Omental fat pad (tissue), 3 donors: ENCODE measurements at regions not wholly inside any gene's neighbourhood (a gene's known extent, or its start where the extent isn't known, plus 50 kb on each side); places are given as distances from the start of the nearest gene placed in this dataset.

ENCODE experiments used
- ATAC-seq: fragments of 150-250 bp; one replicate; pipeline ENCODE4 v1.9.1; 2016; ENCODE audit warnings: mild to moderate bottlenecking, moderate library complexity; ENCODE audit not compliant: low FRiP score
- DNase-seq: peaks from one replicate; pipeline ENCODE4 v3.0.0-alpha.2; 2019; ENCODE audit warnings: low spot score
- CTCF ChIP-seq, 3 donors: fragments of 450-650 bp; IDR thresholded peaks; one replicate each; pipeline ENCODE4 v1.5.1; 2016 to 2017; ENCODE audit warnings: antibody characterized with exemption in 3 of 3, mild to moderate bottlenecking in 3 of 3, moderate library complexity in 2 of 3

- no peak for DNase-seq
- ATAC-seq: no peak
- TF ChIP-seq CTCF (IDR thresholded peaks at IDR 0.05): no peak
Observed at GRCh38 chr15:35929740-35930444, 383.9 kb upstream of the DPH6 start.

GRCh38 chr15:35931799-35932341 lies 385.9 kb upstream of the DPH6 start:
- ATAC-seq: no peak
- no peak for DNase-seq
- TF ChIP-seq CTCF (IDR thresholded peaks at IDR 0.05): no peak

- TF ChIP-seq CTCF (IDR thresholded peaks at IDR 0.05): no peak
- ATAC-seq (no peak), DNase-seq (no peak)
Observed at GRCh38 chr15:35932531-35932930, 386.6 kb upstream of the DPH6 start.

- DNase-seq (no peak), ATAC-seq (no peak)
- TF ChIP-seq CTCF (IDR thresholded peaks at IDR 0.05): no peak
Observed at GRCh38 chr15:35933531-35933930, 387.6 kb upstream of the DPH6 start.

GRCh38 chr15:35934383-35935049 lies 388.6 kb upstream of the DPH6 start:
- ATAC-seq (no peak), DNase-seq (no peak)
- no peak for TF ChIP-seq CTCF (IDR thresholded peaks at IDR 0.05)

- DNase-seq (no peak), ATAC-seq (no peak)
- no peak for TF ChIP-seq CTCF (IDR thresholded peaks at IDR 0.05)
Observed at GRCh38 chr15:35936284-35936683, 390.3 kb upstream of the DPH6 start.

GRCh38 chr15:35937380-35937779 lies 391.4 kb upstream of the DPH6 start:
- DNase-seq (no peak), ATAC-seq (no peak)
- TF ChIP-seq CTCF (IDR thresholded peaks at IDR 0.05): no peak
